Caco-2 (cell line): ENCODE measurements at regions not wholly inside any gene's neighbourhood (a gene's known extent, or its start where the extent isn't known, plus 50 kb on each side); places are given as distances from the start of the nearest gene placed in this dataset.

Experiments
- BruUV-seq: library from RNA; stranded (reverse); fragments of 400-500 nt; replicated peaks from 2 replicates; lab custom pipeline; 2021; lab: Mats Ljungman, UMichigan
- CTCF ChIA-PET: fragments of 300-600 bp; sonication (Branson Sonifier 250); formaldehyde crosslinking; loops from one replicate; lab custom pipeline; 2022; ENCODE audit warnings: antibody characterized with exemption; lab: Charles Lee
- POLR2A ChIA-PET: fragments of 300-600 bp; sonication (Branson Sonifier 250); formaldehyde crosslinking; loops from one replicate; lab custom pipeline; 2022; ENCODE audit warnings: antibody characterized with exemption; lab: Charles Lee
- DNase-seq, 2 experiments: peaks; one replicate each; pipeline versions ENCODE4 v3.0.0 to v3.0.0-alpha.2; 2020 to 2022
- H3K27me3 ChIP-seq: replicated peaks from 2 replicates; pipeline ENCODE4 v1.6.0; 2011; ENCODE audit warnings: low read length; ENCODE audit not compliant: control insufficient read depth, insufficient read depth
- H3K36me3 ChIP-seq: 2 replicates; pipeline ENCODE4 v1.5.1; 2011; ENCODE audit warnings: low read length; ENCODE audit not compliant: control insufficient read depth, insufficient read depth
- H3K4me1 ChIP-seq: fragments of 250-450 bp; sonication (Bioruptor Pico); 2 replicates; pipeline ENCODE4 v1.5.1; 2020; ENCODE audit warnings: mild to moderate bottlenecking
- H3K4me3 ChIP-seq: 2 replicates; pipeline ENCODE4 v1.5.1; 2011; ENCODE audit warnings: low read depth, mild to moderate bottlenecking, control low read depth, low read length
- H3K9me3 ChIP-seq: fragments of 250-450 bp; sonication (Bioruptor Pico); 2 replicates; pipeline ENCODE4 v1.5.1; 2020; ENCODE audit warnings: mild to moderate bottlenecking, moderate library complexity
- H3K27ac Mint-ChIP-seq: one replicate; pipeline ENCODE4 v1.8.0; 2022; ENCODE audit warnings: mixed read lengths; ENCODE audit not compliant: unreplicated experiment
- H3K27me3 Mint-ChIP-seq: one replicate; pipeline ENCODE4 v1.8.0; 2022; ENCODE audit warnings: mixed read lengths; ENCODE audit not compliant: insufficient read depth, unreplicated experiment
- H3K36me3 Mint-ChIP-seq: one replicate; pipeline ENCODE4 v1.8.0; 2022; ENCODE audit warnings: mild to moderate bottlenecking, mixed read lengths; ENCODE audit not compliant: insufficient read depth, unreplicated experiment
- H3K4me1 Mint-ChIP-seq: one replicate; pipeline ENCODE4 v1.8.0; 2022; ENCODE audit warnings: low read depth, mixed read lengths; ENCODE audit not compliant: unreplicated experiment
- H3K4me3 Mint-ChIP-seq: one replicate; pipeline ENCODE4 v1.8.0; 2022; ENCODE audit warnings: mild to moderate bottlenecking, moderate library complexity, mixed read lengths; ENCODE audit not compliant: unreplicated experiment
- H3K9me3 Mint-ChIP-seq: one replicate; pipeline ENCODE4 v1.8.0; 2022; ENCODE audit warnings: mixed read lengths; ENCODE audit not compliant: unreplicated experiment
- intact Hi-C: fragments of 100-400 bp; cut with micrococcal nuclease; formaldehyde crosslinking; loops from one replicate; pipeline ENCODE4 v1.10.0; 2022; ENCODE audit not compliant: unreplicated experiment
- TF ChIP-seq, protein P1 (sequence below), 2 experiments: fragments of 200-600 bp in 1 of 2; IDR thresholded peaks; 1 replicate in 1 of 2; 2 replicates in 1 of 2; pipeline versions ENCODE4 v1.5.1 to v1.8.0; 2011 to 2022; ENCODE audit warnings: antibody characterized with exemption in 1 of 2, control low read depth in 1 of 2, inconsistent platforms in 1 of 2, low read depth in 1 of 2, low read length in 1 of 2, mild to moderate bottlenecking in 1 of 2, moderate library complexity in 1 of 2; ENCODE audit not compliant: insufficient read depth in 1 of 2, severe bottlenecking in 1 of 2, unreplicated experiment in 1 of 2

DNA sequence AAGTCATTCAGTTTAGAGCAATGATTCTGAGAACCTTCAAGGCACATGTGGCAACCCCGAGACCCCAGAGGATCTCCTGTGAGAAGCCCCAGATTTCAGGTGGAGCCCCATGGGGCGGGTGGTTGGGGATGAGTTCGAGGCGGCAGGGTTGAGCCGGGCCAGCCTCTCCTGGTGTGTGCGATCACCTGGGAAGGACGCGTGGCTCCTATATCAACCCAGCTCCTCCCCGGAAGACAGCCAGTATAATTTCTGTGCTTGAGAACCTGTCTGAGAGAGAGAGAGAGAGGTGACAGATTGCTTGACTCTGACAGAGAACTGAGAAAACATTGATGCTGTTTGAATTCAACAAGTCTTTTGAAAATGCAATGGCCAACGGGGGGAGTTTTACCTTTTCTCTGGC, 89.0 kb downstream of the TEX29 start:
- H3K4me1 ChIP-seq = no peaks in the 10 kb centered on the region; the same call in 1 of the 2 replicates
- no peak overlapping the region for H3K27ac Mint-ChIP-seq
- TF ChIP-seq, protein P1, sequence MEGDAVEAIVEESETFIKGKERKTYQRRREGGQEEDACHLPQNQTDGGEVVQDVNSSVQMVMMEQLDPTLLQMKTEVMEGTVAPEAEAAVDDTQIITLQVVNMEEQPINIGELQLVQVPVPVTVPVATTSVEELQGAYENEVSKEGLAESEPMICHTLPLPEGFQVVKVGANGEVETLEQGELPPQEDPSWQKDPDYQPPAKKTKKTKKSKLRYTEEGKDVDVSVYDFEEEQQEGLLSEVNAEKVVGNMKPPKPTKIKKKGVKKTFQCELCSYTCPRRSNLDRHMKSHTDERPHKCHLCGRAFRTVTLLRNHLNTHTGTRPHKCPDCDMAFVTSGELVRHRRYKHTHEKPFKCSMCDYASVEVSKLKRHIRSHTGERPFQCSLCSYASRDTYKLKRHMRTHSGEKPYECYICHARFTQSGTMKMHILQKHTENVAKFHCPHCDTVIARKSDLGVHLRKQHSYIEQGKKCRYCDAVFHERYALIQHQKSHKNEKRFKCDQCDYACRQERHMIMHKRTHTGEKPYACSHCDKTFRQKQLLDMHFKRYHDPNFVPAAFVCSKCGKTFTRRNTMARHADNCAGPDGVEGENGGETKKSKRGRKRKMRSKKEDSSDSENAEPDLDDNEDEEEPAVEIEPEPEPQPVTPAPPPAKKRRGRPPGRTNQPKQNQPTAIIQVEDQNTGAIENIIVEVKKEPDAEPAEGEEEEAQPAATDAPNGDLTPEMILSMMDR (IDR thresholded peaks at IDR 0.05; ENCODE audit: insufficient read depth in 1 of 2, low read depth in 1 of 2, low read length in 1 of 2, severe bottlenecking in 1 of 2, unreplicated experiment in 1 of 2) = no peak
- no peak overlapping the region for H3K4me3 Mint-ChIP-seq
- H3K27me3 Mint-ChIP-seq = peaks cover 54% of the 10 kb centered on the region
- DNase-seq = no peak
- no peaks in the 10 kb centered on the region for H3K36me3 ChIP-seq
- CTCF ChIA-PET = no interaction called here
- H3K27me3 ChIP-seq = no peaks in the 10 kb centered on the region; the same call in none of the 2 replicates
- no TSS peak for BruUV-seq
- no peaks in the 10 kb centered on the region for H3K9me3 ChIP-seq
- POLR2A ChIA-PET = no interaction called here
- no peaks in the 10 kb centered on the region for H3K4me1 Mint-ChIP-seq
- intact Hi-C loops = no loop called here
- no peaks in the 10 kb centered on the region for H3K9me3 Mint-ChIP-seq
- H3K4me3 ChIP-seq = no peak overlapping the region
- no peaks in the 10 kb centered on the region for H3K36me3 Mint-ChIP-seq

DNA sequence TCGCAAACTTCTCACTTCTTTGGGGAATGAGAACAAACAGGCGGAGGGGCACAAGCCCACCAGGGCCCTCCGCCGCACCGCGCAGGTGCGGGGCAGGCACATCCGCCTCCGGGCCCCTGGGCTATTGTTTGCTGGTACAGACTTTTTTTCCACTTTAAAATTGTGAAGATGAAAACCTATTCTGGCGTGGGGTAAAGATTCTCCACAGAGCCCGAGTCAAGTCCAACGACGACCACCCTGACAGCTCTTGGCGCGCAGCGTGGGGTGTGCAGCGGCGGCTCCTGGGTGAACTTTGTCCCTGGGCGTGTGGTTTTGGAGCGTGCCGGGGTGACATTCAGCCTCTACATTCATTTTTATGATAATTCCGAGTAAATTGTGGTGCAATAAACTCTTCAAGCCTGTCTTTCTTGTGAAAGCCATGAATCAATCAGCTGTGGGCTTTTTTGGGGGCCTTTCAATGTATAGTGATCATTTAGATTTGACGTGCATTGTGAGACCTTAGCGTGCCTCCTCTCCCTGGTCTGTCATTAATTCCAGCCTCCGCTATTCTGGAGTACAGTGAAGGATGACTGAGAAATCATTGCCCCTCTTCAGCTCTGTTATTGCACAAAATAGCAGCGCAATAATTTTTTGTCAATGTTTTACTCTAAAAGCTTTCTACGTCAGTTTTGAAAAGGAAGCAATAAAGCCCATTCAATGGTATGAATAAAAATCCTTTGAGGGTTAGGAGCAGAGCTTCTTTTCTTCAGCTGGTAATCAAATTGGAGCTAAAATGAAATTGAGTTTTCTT, 90.0 kb downstream of the TEX29 start:
- no peaks in the 10 kb centered on the region for H3K4me1 Mint-ChIP-seq
- intact Hi-C loops = no loop called here
- no peaks in the 10 kb centered on the region for H3K36me3 Mint-ChIP-seq
- TF ChIP-seq, protein P1 (IDR thresholded peaks at IDR 0.05; ENCODE audit: insufficient read depth in 1 of 2, low read depth in 1 of 2, low read length in 1 of 2, severe bottlenecking in 1 of 2, unreplicated experiment in 1 of 2) = no peak
- Histone ChIP-seq H3K4me1 (no peaks in the 10 kb centered on the region; the same call in 1 of the 2 replicates), H3K4me3 (no peak overlapping the region), H3K27me3 (no peaks in the 10 kb centered on the region; the same call in none of the 2 replicates), H3K9me3 (no peaks in the 10 kb centered on the region), H3K36me3 (no peaks in the 10 kb centered on the region)
- H3K27ac Mint-ChIP-seq = no peak overlapping the region
- no peak overlapping the region for H3K4me3 Mint-ChIP-seq
- H3K27me3 Mint-ChIP-seq = peaks cover 49% of the 10 kb centered on the region
- peak in 1 of 2 experiments; percentile 15 for DNase-seq
- H3K9me3 Mint-ChIP-seq = no peaks in the 10 kb centered on the region
- ChIA-PET CTCF (no interaction called here), POLR2A (no interaction called here)
- BruUV-seq = no TSS peak

DNA sequence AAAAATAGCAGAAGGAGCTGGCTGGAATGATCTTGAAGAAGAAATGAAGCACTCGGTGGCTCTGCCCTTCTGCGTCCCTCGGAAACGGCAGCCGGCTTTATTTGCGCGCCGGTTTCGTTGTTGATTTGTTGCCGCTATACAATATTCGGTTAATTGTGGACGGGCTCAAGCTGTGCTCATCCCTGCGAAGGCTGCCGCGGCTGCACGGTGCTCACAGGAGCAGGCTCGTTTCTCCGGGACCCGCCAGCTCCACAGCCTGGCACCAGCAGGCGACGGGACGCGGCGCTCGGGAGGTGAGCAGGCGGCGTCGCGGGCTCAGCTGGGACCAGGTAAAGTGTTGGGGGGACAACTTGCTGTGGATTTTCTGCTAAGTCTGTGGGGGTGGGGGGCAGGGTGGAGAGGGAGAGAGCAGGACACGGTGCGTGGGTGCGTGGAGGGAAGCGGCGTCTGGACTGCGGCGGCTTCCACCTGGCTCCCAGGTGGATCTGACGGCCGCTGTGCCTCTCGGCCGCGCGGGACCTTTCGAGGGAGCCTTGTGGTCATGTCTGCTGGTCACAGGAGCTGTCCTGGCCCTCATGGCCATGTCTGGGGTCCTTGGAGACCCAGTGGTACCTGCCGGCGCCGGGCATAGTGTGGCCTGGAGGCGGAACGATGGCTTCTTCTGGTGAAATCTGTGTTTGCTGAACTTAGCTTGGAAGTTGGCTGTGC, 90.9 kb downstream of the TEX29 start:
- intact Hi-C loops = no loop called here
- DNase-seq = no peak
- BruUV-seq = no TSS peak
- Mint-ChIP-seq H3K4me3 (peak overlapping the region; percentile 19), H3K4me1 (no peaks in the 10 kb centered on the region), H3K36me3 (no peaks in the 10 kb centered on the region), H3K27ac (no peak overlapping the region), H3K9me3 (no peaks in the 10 kb centered on the region), H3K27me3 (peaks cover 46% of the 10 kb centered on the region)
- Histone ChIP-seq H3K9me3 (no peaks in the 10 kb centered on the region), H3K4me3 (no peak overlapping the region), H3K27me3 (no peaks in the 10 kb centered on the region; the same call in none of the 2 replicates), H3K36me3 (no peaks in the 10 kb centered on the region), H3K4me1 (no peaks in the 10 kb centered on the region; the same call in 1 of the 2 replicates)
- TF ChIP-seq, protein P1 (IDR thresholded peaks at IDR 0.05; ENCODE audit: insufficient read depth in 1 of 2, low read depth in 1 of 2, low read length in 1 of 2, severe bottlenecking in 1 of 2, unreplicated experiment in 1 of 2) = no peak
- POLR2A ChIA-PET = no interaction called here
- CTCF ChIA-PET = no interaction called here
